KMS-11 (cell line): ENCODE measurements at regions not wholly inside any gene's neighbourhood (a gene's known extent, or its start where the extent isn't known, plus 50 kb on each side); places are given as distances from the start of the nearest gene placed in this dataset.
"Not testable (repeated sequence)": the region's sequence is repeated elsewhere in the genome, so short reads cannot be mapped to it uniquely, and the experiment has no call there.

ENCODE experiments used
- H2AFZ ChIP-seq: fragments of 200-600 bp; sonication (generic); 2 replicates; pipeline ENCODE4 v1.6.1; 2016; ENCODE audit warnings: antibody characterized with exemption, mixed run types, low read depth
- H3K27ac ChIP-seq: fragments of 200-600 bp; sonication (generic); 2 replicates; pipeline ENCODE4 v1.6.1; 2016; ENCODE audit warnings: mild to moderate bottlenecking, mixed run types
- H3K27me3 ChIP-seq: fragments of 200-600 bp; sonication (generic); 2 replicates; pipeline ENCODE4 v1.6.1; 2017; ENCODE audit warnings: mild to moderate bottlenecking, low read depth, mixed run types, moderate library complexity; ENCODE audit not compliant: insufficient read depth
- H3K36me3 ChIP-seq: fragments of 200-600 bp; sonication (generic); 2 replicates; pipeline ENCODE4 v1.6.1; 2017; ENCODE audit warnings: mild to moderate bottlenecking, mixed run types; ENCODE audit not compliant: insufficient read depth
- H3K4me1 ChIP-seq: fragments of 200-600 bp; sonication (generic); 2 replicates; pipeline ENCODE4 v1.6.1; 2016; ENCODE audit warnings: mild to moderate bottlenecking, low read depth, mixed run types; ENCODE audit not compliant: poor library complexity, severe bottlenecking
- H3K4me2 ChIP-seq: fragments of 200-600 bp; sonication (generic); 2 replicates; pipeline ENCODE4 v1.7.0; 2016; ENCODE audit warnings: mild to moderate bottlenecking, mixed run types
- H3K4me3 ChIP-seq: fragments of 200-600 bp; sonication (generic); IDR thresholded peaks from 2 replicates; pipeline ENCODE4 v1.6.1; 2017; ENCODE audit warnings: low read depth, low read length, mixed read lengths; ENCODE audit not compliant: insufficient read depth
- H3K79me2 ChIP-seq: fragments of 200-600 bp; sonication (generic); 2 replicates; pipeline ENCODE4 v1.6.1; 2016; ENCODE audit warnings: low read depth, mixed run types; ENCODE audit not compliant: insufficient read depth
- H3K9ac ChIP-seq: fragments of 200-600 bp; sonication (generic); 2 replicates; pipeline ENCODE4 v1.6.1; 2016; ENCODE audit warnings: mild to moderate bottlenecking, mixed run types
- H4K20me1 ChIP-seq: fragments of 200-600 bp; sonication (generic); 2 replicates; pipeline ENCODE4 v1.6.1; 2016; ENCODE audit warnings: mild to moderate bottlenecking, mixed run types; ENCODE audit not compliant: insufficient read depth
- TF ChIP-seq, protein P1 (sequence below): fragments of 200-600 bp; sonication (generic); conservative IDR thresholded peaks from 2 replicates; pipeline ENCODE4 v1.6.1; 2017; ENCODE audit warnings: low read depth, mild to moderate bottlenecking, antibody characterized with exemption, low read length, moderate library complexity, mixed read lengths

DNA sequence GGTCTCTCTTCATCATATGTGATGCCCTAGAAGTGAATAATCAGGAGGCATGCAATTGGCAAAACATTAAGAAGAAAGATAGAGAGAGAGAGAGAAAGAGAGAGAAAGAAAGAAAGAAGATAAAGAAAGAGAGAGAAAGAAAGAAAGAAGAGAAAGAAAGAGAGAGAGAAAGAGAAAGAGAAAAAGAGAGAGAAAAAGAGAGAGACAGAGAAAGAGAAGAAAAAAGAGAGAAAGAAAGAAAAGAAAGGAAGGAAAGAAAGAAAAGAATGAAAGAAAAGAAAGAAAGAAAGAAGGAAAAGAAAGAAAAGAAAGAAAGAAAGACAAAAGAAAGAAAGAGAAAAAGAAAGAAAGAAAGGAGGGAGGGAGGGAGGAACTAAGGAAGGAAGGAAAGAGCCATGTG lies 318.9 kb downstream of the ICE1 start:
- Histone ChIP-seq H3K36me3 (no peaks in the 10 kb centered on the region), H3K27ac (no peak overlapping the region), H3K27me3 (no peaks in the 10 kb centered on the region), H3K4me3 (no peak overlapping the region), H4K20me1 (no peaks in the 10 kb centered on the region), H2AFZ (no peak overlapping the region), H3K4me1 (no peaks in the 10 kb centered on the region), H3K79me2 (no peaks in the 10 kb centered on the region), H3K4me2 (no peak overlapping the region), H3K9ac (no peak overlapping the region)
- TF ChIP-seq, protein P1, sequence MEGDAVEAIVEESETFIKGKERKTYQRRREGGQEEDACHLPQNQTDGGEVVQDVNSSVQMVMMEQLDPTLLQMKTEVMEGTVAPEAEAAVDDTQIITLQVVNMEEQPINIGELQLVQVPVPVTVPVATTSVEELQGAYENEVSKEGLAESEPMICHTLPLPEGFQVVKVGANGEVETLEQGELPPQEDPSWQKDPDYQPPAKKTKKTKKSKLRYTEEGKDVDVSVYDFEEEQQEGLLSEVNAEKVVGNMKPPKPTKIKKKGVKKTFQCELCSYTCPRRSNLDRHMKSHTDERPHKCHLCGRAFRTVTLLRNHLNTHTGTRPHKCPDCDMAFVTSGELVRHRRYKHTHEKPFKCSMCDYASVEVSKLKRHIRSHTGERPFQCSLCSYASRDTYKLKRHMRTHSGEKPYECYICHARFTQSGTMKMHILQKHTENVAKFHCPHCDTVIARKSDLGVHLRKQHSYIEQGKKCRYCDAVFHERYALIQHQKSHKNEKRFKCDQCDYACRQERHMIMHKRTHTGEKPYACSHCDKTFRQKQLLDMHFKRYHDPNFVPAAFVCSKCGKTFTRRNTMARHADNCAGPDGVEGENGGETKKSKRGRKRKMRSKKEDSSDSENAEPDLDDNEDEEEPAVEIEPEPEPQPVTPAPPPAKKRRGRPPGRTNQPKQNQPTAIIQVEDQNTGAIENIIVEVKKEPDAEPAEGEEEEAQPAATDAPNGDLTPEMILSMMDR, result no peak

DNA sequence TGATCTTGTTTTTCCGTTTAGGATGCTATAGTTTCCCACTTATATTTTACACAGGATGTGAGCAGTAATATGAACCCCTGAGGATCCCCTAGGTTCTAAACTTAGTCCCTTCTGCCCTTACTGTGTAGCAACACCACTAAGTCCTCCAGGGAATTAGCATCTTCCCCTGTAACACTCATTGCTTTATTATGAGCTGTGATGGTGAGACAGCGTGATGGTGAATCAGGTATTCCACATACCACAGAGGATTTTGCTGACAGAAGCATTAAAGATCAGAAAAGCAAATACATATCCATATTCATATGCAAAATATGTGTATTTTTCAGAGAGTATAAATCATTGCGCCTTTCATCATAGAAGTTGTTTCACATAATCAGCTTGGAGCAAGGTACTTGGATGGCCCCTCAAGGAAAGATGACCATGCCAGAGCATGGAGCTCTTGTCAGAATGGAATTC lies 317.0 kb downstream of the ICE1 start:
- no peak overlapping the region for H3K4me3 ChIP-seq
- H3K9ac ChIP-seq, result no peak overlapping the region
- H3K36me3 ChIP-seq, result no peaks in the 10 kb centered on the region
- H3K79me2 ChIP-seq, result no peaks in the 10 kb centered on the region
- TF ChIP-seq, protein P1, result no peak
- no peak overlapping the region for H3K4me2 ChIP-seq
- H3K27ac ChIP-seq, result no peak overlapping the region
- no peaks in the 10 kb centered on the region for H3K27me3 ChIP-seq
- no peaks in the 10 kb centered on the region for H3K4me1 ChIP-seq
- H4K20me1 ChIP-seq, result no peaks in the 10 kb centered on the region
- no peak overlapping the region for H2AFZ ChIP-seq

DNA sequence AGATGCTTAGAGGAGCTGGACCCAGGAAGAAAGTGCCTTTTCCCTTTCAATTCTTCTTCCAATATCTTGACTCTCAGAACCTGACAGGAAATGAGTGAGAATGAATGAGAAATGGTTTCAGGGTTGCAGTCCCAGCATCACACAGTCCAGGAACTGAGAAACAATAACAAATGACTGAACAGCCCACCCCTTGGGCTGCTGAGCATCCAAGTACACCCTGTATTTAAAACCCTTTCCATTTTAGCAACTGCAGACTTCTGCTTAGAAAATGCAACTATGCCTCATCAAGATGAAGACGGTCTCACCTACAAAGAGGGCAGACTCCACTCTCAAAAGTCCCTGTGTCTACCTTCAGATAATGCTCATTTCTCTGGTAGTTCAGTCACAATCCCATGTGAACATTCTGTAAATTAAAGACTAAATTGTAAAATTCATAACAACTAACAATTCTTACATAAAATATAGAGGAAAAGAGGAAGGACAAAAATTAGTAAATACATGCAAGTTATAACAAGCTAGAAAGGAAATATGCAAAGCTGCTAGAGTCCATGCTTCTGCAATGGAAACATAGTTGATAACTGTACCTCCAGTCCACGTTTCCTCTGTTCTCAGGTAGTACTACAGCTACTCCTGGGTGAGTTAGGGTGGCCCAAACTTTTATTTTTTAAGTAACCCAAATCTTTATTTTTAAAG lies 316.5 kb downstream of the ICE1 start:
- no peak overlapping the region for H3K4me3 ChIP-seq
- no peak overlapping the region for H3K27ac ChIP-seq
- H3K27me3 ChIP-seq, result no peaks in the 10 kb centered on the region
- no peak overlapping the region for H3K4me2 ChIP-seq
- no peaks in the 10 kb centered on the region for H3K4me1 ChIP-seq
- no peak overlapping the region for H2AFZ ChIP-seq
- no peak overlapping the region for H3K9ac ChIP-seq
- H4K20me1 ChIP-seq, result no peaks in the 10 kb centered on the region
- no peaks in the 10 kb centered on the region for H3K36me3 ChIP-seq
- H3K79me2 ChIP-seq, result no peaks in the 10 kb centered on the region
- TF ChIP-seq, protein P1, result no peak

DNA sequence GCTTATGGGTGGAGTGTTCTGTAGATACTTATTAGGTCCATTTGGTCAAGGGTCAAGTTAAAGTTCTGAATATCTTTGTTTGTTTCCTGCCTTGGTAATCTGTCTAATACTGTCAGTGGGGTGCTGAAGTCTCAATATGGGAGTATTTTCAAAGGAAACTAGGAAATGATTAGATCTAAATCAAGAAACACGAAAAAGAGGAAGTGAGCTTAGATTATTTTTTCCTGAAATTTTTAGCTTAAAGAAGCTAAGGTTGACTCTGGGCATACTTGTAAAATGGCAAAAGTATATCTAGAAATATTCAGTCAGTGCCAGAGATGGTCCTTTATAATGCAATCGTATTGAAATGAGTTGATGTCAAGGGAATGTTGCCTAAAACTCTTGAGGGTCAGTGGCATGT lies 313.5 kb downstream of the ICE1 start:
- no peaks in the 10 kb centered on the region for H4K20me1 ChIP-seq
- no peaks in the 10 kb centered on the region for H3K79me2 ChIP-seq
- TF ChIP-seq, protein P1, result no peak
- H3K36me3 ChIP-seq, result no peaks in the 10 kb centered on the region
- no peaks in the 10 kb centered on the region for H3K4me1 ChIP-seq
- no peak overlapping the region for H2AFZ ChIP-seq
- no peak overlapping the region for H3K9ac ChIP-seq
- no peak overlapping the region for H3K4me2 ChIP-seq
- no peak overlapping the region for H3K4me3 ChIP-seq
- H3K27ac ChIP-seq, result no peak overlapping the region
- no peaks in the 10 kb centered on the region for H3K27me3 ChIP-seq

DNA sequence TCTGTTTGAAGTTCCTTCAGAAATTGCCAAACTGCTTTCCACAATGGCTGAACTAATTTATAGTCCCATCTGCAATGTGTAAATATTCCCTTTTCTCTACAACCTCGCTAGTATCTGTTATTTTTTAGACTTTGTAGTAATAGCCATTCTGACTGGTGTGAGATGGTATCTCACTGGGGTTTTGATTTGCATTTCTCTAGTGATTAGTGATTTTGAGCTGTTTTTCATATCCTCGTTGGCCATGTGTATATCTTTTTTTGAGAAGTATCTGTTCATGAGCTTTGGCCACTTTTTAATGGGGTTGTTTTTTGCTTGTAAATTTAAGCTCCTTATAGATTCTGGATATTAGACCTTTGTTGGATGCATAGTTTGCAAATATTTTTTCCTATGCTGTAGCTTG lies 310.6 kb downstream of the ICE1 start:
- not testable (repeated sequence) for H3K4me2 ChIP-seq, H3K9ac ChIP-seq, H3K27me3 ChIP-seq, H4K20me1 ChIP-seq, H3K27ac ChIP-seq, H3K4me1 ChIP-seq, H2AFZ ChIP-seq, H3K36me3 ChIP-seq, H3K4me3 ChIP-seq, H3K79me2 ChIP-seq
